BE2C (cell line): ENCODE measurements at regions not wholly inside any gene's neighbourhood (a gene's known extent, or its start where the extent isn't known, plus 50 kb on each side); places are given as distances from the start of the nearest gene placed in this dataset.

Source experiments
- DNase-seq: peaks from one replicate; pipeline ENCODE4 v3.0.0-alpha.2; 2020
- H3K27me3 ChIP-seq: fragments of 250-450 bp; sonication (Bioruptor Pico); 2 replicates; pipeline ENCODE4 v1.5.1; 2020; ENCODE audit warnings: mild to moderate bottlenecking
- H3K36me3 ChIP-seq: fragments of 250-450 bp; sonication (Bioruptor Pico); 2 replicates; pipeline ENCODE4 v1.5.1; 2020; ENCODE audit warnings: mild to moderate bottlenecking
- H3K4me1 ChIP-seq: fragments of 250-450 bp; sonication (Bioruptor Pico); 2 replicates; pipeline ENCODE4 v1.5.1; 2020
- H3K4me3 ChIP-seq: 2 replicates; pipeline ENCODE4 v1.5.1; 2011; ENCODE audit warnings: low read depth, low read length
- H3K9me3 ChIP-seq: fragments of 250-450 bp; sonication (Bioruptor Pico); 2 replicates; pipeline ENCODE4 v1.5.1; 2020
- TF ChIP-seq, protein P1 (sequence below): IDR thresholded peaks from 2 replicates; pipeline ENCODE4 v1.5.1; 2012; ENCODE audit warnings: mild to moderate bottlenecking, low read depth, low read length

DNA sequence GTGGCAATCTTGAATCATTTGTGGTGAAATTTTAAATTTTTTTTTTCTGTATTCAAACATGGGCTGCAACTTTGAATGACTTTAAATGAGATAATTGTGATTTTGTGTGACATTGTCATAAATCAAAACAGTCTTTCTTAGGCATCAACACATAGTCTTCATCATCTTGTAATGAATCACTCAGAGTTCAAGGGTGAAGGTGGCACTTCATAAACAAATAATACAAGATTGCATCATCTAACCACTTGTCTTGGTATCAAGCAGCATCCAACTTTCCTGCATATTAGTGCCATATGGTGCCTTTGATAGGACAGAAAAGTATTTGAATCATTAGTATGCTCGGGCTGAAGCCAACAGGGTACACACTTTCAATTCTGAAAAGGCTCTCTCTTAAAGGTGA, 392.4 kb upstream of the GOT2 start:
- Histone ChIP-seq H3K9me3 (no peaks in the 10 kb centered on the region), H3K27me3 (no peaks in the 10 kb centered on the region), H3K4me1 (no peaks in the 10 kb centered on the region), H3K36me3 (no peaks in the 10 kb centered on the region), H3K4me3 (no peak overlapping the region)
- DNase-seq = no peak
- TF ChIP-seq, protein P1, sequence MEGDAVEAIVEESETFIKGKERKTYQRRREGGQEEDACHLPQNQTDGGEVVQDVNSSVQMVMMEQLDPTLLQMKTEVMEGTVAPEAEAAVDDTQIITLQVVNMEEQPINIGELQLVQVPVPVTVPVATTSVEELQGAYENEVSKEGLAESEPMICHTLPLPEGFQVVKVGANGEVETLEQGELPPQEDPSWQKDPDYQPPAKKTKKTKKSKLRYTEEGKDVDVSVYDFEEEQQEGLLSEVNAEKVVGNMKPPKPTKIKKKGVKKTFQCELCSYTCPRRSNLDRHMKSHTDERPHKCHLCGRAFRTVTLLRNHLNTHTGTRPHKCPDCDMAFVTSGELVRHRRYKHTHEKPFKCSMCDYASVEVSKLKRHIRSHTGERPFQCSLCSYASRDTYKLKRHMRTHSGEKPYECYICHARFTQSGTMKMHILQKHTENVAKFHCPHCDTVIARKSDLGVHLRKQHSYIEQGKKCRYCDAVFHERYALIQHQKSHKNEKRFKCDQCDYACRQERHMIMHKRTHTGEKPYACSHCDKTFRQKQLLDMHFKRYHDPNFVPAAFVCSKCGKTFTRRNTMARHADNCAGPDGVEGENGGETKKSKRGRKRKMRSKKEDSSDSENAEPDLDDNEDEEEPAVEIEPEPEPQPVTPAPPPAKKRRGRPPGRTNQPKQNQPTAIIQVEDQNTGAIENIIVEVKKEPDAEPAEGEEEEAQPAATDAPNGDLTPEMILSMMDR = no peak

DNA sequence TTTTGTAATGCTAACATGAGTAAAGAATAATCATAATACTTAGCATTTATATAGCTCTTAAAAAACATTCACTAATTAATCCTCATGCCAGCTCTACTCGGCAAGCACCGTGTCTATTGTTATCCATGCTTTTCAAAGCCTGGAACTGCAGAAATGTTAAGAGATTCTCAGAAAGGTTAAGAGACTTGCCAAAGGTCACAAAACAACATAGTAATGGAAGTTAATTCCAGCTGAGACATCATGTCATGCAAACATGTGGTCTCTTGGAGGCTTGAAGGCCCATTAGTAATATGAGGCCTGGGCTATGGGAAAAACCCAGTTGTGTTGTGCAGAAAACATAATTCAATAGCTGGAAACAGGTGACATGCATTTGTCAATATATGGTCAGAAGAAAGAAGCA, 389.9 kb upstream of the GOT2 start:
- H3K4me3 ChIP-seq = no peak overlapping the region
- H3K9me3 ChIP-seq = no peaks in the 10 kb centered on the region
- DNase-seq = no peak
- no peaks in the 10 kb centered on the region for H3K27me3 ChIP-seq
- H3K4me1 ChIP-seq = no peaks in the 10 kb centered on the region
- H3K36me3 ChIP-seq = no peaks in the 10 kb centered on the region
- TF ChIP-seq, protein P1 = no peak

DNA sequence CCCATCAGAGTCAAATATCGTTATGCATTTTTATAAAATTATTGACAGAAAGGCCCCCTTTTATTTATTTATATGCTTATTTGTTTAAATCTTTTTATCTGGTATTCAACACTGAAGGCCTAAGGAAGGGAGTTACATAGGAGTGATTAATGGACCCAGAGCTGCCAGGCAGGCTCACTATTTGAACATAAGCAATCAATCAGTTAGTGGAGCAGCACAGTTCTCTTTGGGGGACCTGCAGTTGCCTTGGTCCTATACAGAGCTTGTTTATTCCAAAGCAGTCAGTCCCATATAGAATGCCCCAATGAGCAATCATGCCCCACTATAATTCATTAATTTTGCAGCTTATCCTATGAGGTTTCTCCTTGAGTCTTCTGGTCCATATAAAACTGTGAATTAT, 389.4 kb upstream of the GOT2 start:
- no peaks in the 10 kb centered on the region for H3K36me3 ChIP-seq
- H3K27me3 ChIP-seq = no peaks in the 10 kb centered on the region
- H3K9me3 ChIP-seq = no peaks in the 10 kb centered on the region
- no peaks in the 10 kb centered on the region for H3K4me1 ChIP-seq
- no peak for DNase-seq
- TF ChIP-seq, protein P1 = no peak
- H3K4me3 ChIP-seq = no peak overlapping the region

DNA sequence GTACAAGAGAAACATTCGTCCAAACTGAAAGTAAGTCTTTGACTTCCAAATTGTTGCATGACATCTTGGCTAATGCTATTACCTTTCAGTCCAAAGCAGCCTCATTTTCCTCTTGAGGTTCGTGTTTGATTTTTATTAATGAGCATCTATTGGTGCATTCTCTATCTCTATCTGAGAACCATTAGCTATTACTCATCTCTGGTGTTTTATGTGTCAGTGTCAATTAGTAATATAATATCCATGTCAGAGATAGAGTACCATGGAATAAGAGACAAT, 388.1 kb upstream of the GOT2 start:
- Histone ChIP-seq H3K4me1 (no peaks in the 10 kb centered on the region), H3K36me3 (no peaks in the 10 kb centered on the region), H3K27me3 (no peaks in the 10 kb centered on the region), H3K4me3 (no peak overlapping the region), H3K9me3 (no peaks in the 10 kb centered on the region)
- DNase-seq = no peak
- TF ChIP-seq, protein P1 = no peak

DNA sequence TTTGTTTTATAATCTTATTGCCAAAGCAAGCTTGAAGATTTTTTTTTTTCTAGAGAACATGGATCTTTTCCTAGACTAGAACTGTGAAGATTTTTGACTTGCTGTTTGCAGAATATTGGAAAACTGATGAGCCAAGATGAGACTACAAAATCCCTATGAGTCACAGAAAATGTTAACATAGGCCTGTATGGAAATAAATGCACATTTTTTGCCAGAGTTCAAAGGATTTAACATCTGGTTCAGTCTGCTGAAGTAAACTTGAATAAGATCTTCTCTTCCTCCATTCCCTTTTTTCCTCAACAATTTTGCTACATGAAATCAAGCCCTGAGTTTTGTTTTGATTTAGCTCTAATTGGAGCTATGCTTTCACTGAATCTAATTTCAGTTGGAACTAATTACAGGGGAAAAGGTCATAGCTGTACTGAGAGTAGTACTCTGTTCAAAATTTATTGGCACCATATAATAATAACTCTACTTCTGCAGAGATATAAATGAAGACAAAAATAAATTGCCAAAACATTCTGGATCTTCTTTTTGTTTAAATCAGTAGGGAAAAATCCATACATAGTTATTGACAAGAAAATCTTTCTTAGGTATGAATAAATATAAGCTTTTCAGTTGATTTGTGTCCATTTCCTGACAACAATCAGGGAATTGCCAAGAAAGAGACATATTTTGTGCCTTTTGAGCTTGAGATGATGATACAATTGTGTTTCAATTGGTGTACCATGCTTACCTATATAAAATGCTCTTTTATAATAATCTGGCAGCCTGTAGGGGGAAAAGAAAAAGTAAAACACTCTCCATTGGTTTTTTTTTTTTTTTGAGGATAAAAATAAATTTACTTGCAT, 387.5 kb upstream of the GOT2 start:
- Histone ChIP-seq H3K4me3 (no peak overlapping the region), H3K27me3 (no peaks in the 10 kb centered on the region), H3K9me3 (no peaks in the 10 kb centered on the region), H3K4me1 (no peaks in the 10 kb centered on the region), H3K36me3 (no peaks in the 10 kb centered on the region)
- TF ChIP-seq, protein P1 = no peak
- DNase-seq = no peak

DNA sequence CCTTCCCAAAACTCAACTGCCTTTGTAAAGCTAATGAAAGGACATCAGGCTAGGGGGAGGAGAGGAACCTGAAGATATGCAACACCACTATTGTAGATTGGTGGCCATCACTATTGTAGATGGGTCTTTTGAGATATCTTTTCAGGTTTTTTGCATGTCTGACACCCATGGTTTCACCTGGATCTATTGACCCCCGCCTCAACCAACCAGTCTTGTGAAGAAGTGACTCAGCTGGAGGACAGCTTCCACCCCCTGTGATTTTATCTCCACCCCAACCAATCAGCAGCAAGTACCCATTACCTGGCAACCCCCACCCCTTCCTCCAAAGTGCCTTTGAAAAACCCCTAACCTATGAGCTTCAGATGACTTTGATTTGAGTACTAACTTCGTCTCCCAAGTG, 382.6 kb upstream of the GOT2 start:
- no peak overlapping the region for H3K4me3 ChIP-seq
- TF ChIP-seq, protein P1 = no peak
- H3K36me3 ChIP-seq = no peaks in the 10 kb centered on the region
- H3K4me1 ChIP-seq = no peaks in the 10 kb centered on the region
- H3K9me3 ChIP-seq = no peaks in the 10 kb centered on the region
- H3K27me3 ChIP-seq = no peaks in the 10 kb centered on the region; the same call in 1 of the 2 replicates
- no peak for DNase-seq
